Cardiac fibroblast (primary cell): ENCODE measurements at regions not wholly inside any gene's neighbourhood (a gene's known extent, or its start where the extent isn't known, plus 50 kb on each side); places are given as distances from the start of the nearest gene placed in this dataset.

Experiments
- DNase-seq, 2 donors: peaks; one replicate each; pipeline versions ENCODE4 v3.0.0 to v3.0.0-alpha.2; 2010; ENCODE audit warnings: low read depth in 2 of 2
- H3K4me3 ChIP-seq, 2 donors: replicated peaks in 1 of 2; 1 replicate in 1 of 2; 2 replicates in 1 of 2; pipeline ENCODE4 v1.5.1; 2011; ENCODE audit warnings: low read depth in 2 of 2, low read length in 2 of 2, mild to moderate bottlenecking in 2 of 2, moderate library complexity in 1 of 2
- CTCF ChIP-seq: IDR thresholded peaks from one replicate; pipeline ENCODE4 v1.5.1; 2011; ENCODE audit warnings: low read depth, mild to moderate bottlenecking, low read length, inconsistent platforms

DNA sequence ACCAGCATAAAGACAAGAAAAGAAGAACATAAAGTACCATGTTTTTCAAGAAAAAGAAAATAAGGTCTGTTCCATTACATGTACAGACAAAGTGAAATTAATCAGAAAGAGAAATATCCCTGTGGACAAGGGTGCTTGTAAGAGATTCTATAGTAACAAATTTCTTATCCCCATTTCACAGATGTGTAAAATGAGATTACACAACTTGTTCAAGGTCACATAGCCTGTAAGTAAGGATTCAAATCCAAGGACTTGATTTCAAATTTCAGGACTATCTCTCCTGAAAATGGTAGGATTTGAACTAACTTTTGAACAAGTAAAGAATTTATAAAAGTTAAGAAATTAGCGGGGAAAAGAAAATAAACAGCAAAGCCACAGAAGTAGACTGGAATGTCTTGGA is 248.2 kb upstream of the SLC39A10 start:
- DNase-seq: no peak
- no peak for TF ChIP-seq CTCF
- no peak overlapping the region for H3K4me3 ChIP-seq

GRCh38 chr2:195408196-195408595 is 248.8 kb upstream of the SLC39A10 start:
- DNase-seq: no peak
- no peak overlapping the region for H3K4me3 ChIP-seq
- TF ChIP-seq CTCF: no peak

- DNase-seq: peak in 1 of 2 donors; percentile 68
- H3K4me3 ChIP-seq: no peak overlapping the region
- TF ChIP-seq CTCF: no peak
These were observed 249.2 kb upstream of the SLC39A10 start for GRCh38 chr2:195407783-195408182.

DNA sequence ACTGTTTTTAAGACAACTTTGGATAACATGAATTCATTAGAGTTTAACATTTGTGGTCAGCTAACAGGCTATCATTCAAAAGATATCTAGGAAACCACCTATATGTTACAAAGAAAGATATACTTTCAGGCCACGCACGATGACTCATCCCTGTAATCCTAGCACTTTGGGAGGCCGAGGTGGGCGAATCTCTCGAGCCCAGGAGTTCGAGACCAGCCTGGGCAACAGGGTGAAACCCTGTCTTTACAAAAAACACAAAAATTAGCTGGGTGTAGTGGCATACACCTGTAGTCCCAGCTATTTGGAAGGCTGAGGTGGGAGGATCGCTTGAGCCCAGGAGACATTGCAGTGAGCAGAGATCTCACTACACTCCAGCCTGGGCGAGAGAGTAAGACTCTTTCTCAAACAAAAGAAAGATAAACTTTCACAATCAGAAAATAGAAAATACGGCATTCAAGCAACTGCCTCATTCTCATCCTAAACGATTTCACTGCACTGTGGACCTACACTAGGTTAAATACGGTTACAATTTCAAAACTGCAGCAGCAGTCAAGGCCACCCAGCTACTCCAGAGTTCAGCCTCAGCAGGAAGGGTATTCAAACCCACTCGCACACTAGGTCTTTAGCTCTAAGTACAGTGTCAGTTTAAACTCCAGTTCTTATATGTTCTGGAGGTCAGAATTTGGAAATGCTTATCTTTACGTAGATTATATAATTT is 250.0 kb upstream of the SLC39A10 start:
- TF ChIP-seq CTCF: no peak
- no peak for DNase-seq
- no peak overlapping the region for H3K4me3 ChIP-seq

- TF ChIP-seq CTCF: no peak
- H3K4me3 ChIP-seq: no peak overlapping the region
- DNase-seq: peak; percentile 18 to 33
These were observed 252.4 kb upstream of the SLC39A10 start for GRCh38 chr2:195404651-195405050.

GRCh38 chr2:195396479-195396878 is 260.5 kb upstream of the SLC39A10 start:
- no peak overlapping the region for H3K4me3 ChIP-seq
- DNase-seq: no peak
- TF ChIP-seq CTCF: no peak

DNA sequence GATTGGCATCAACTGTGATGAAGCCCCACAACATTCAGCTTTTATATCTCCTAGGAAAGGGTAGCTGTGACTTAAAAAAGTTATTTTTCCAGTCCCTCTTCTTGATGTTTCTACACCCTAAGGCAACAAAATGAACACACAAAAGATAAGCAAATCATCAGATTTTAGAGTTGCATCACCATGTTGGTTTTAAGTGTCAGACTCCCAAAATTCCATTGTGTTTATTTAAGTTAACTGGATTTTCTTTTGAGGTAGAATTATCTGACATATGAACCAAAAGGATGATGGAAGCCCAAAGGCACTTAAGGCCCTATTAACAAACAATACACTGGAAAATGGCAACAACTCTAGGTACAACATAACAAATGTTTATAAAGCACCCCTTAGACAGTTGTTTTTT is 261.7 kb upstream of the SLC39A10 start:
- peak; percentile 35 to 50 for DNase-seq
- TF ChIP-seq CTCF: no peak
- H3K4me3 ChIP-seq: no peak overlapping the region
